ENCODE measurements at regions not wholly inside any gene's neighbourhood (a gene's known extent, or its start where the extent isn't known, plus 50 kb on each side); places are given as distances from the start of the nearest gene placed in this dataset.

DNA sequence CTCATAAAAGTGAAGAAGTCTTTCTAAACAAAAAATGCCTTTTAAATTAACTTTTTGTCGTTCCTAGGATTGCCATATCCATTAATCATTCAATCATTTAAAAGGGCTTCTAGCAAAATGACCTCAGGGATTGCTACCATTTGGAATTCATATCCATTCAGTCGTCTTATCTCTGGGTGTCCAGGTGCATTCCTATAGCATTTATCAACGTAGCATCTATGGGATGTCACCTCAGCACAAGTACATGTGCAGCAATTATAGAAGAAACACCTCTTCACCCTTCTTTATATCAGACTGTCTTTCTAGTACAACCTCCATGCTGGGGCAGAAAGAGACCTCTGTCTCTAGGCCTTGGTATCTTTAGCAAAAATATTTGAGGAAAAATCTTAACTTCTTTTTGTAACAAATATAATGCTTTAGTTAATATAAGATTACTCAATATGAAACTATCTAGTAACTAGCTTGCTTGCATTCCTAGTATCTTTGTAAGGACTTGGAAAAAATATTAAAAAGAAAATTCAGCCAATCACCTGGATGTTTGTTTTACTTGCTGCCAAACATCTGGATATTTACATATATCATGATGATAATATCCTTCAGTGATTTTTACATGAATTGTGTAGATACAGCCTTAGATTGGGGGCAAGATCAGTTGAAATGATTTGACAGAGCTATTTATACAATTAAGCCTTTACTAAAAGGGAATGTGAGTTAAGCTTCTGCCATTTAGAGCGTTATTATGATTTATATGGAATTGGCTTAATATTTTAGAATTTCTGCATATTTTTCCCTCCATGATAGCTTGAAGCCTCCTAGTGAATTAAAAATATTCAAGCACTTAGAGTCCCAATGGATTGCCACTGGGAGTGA is 356.8 kb downstream of the HDGFL1 start:
- H3K27ac Mint-ChIP-seq = no peak overlapping the region
- peaks cover 4% of the 10 kb centered on the region for H3K4me1 Mint-ChIP-seq
- ChIA-PET CTCF (no interaction called here), POLR2A (no interaction called here)
- no peaks in the 10 kb centered on the region for H3K9me3 Mint-ChIP-seq (ENCODE audit: low read depth)
- H3K36me3 Mint-ChIP-seq (ENCODE audit: low read depth) = no peaks in the 10 kb centered on the region
- H3K27me3 Mint-ChIP-seq = no peaks in the 10 kb centered on the region
- ATAC-seq (no peak), DNase-seq (no peak)
- intact Hi-C loops (cut with DNase I, micrococcal nuclease) = no loop called here
- no peak overlapping the region for H3K4me3 Mint-ChIP-seq

DNA sequence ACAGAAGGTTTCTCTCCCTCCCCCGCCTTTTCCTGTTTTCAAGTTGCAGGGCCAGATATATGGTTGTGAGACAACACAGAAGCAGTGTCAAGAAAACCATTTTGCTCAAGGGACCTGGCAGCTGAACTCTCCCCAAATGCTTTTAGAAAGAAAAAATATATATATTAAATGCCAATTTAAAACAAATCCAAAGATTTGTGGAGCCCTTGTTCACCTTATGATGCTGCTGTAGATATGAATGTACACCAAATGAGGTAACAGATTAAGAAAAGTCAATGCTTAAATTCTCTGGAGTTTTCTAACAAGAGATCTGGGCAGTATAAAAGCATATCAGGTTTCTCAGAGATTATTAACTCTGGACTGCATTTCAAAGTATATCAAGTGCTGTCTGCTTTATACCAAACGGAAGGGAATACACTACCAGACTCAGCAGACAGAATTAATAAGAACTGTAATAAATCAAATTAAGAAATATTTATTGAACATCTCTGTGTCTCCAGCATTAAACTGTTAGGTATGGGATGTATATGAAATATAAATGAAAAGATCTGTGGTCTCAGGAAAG is 357.5 kb downstream of the HDGFL1 start:
- peaks cover 4% of the 10 kb centered on the region for H3K4me1 Mint-ChIP-seq
- intact Hi-C loops (cut with DNase I, micrococcal nuclease) = no loop called here
- no peak overlapping the region for H3K27ac Mint-ChIP-seq
- H3K4me3 Mint-ChIP-seq = no peak overlapping the region
- ChIA-PET POLR2A (no interaction called here), CTCF (no interaction called here)
- DNase-seq = no peak
- no peak for ATAC-seq
- no peaks in the 10 kb centered on the region for H3K36me3 Mint-ChIP-seq (ENCODE audit: low read depth)
- no peaks in the 10 kb centered on the region for H3K9me3 Mint-ChIP-seq (ENCODE audit: low read depth)
- no peaks in the 10 kb centered on the region for H3K27me3 Mint-ChIP-seq

DNA sequence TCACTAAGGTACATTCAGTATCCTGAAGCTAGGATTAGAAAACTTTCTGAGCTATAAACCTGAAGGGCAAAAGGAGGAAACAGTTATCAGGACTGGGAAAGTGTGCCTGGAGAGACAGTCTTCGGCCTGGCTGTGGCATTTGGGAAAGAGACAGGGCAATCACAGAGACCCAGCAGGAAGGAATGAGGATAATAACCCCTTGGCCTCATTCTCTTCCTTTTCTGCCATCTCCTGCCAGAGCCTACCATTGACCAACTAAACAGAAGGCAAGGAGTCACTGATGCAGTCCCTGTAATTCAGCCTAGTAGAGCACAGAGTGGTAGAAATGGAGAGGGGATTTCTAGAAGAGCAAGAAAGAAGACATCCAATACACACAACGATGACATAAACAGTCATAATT is 359.4 kb downstream of the HDGFL1 start:
- ChIA-PET POLR2A (no interaction called here), CTCF (no interaction called here)
- peaks cover 4% of the 10 kb centered on the region for H3K4me1 Mint-ChIP-seq
- ATAC-seq = no peak
- H3K27me3 Mint-ChIP-seq = no peaks in the 10 kb centered on the region
- H3K4me3 Mint-ChIP-seq = no peak overlapping the region
- no peak for DNase-seq
- no peak overlapping the region for H3K27ac Mint-ChIP-seq
- H3K9me3 Mint-ChIP-seq (ENCODE audit: low read depth) = no peaks in the 10 kb centered on the region
- H3K36me3 Mint-ChIP-seq (ENCODE audit: low read depth) = no peaks in the 10 kb centered on the region
- intact Hi-C loops (cut with DNase I, micrococcal nuclease) = no loop called here

DNA sequence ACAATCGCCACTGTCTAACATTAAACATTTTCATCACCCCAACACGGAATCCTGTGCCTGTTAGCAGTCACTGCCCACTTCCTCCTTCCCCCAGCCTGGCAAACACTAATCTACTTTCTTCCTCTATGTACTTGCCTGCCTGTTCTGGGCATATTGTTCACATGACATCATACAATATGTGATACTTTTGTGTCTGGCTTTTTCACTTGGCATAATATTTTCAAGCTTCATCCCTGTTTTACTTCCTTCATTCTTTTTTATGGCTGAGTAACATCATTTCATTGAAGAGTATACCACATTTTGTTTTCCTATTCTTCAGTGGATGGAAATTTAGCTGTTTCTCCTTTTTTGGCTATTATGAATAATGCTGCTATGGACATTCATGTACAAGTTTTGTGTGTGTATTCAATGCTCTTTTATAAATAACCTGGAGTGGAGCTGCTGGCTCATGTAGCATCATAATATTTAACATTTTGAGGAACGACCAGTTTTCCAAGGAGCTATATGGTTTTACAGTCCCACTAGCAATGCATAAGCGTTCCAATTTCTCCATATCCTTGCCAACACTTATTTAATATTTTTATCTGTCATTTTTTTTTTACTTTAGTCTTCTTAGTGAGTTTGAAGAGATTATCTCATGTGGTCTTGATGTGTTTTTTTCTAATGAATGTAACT is 360.1 kb downstream of the HDGFL1 start:
- H3K4me1 Mint-ChIP-seq = peaks cover 4% of the 10 kb centered on the region
- H3K4me3 Mint-ChIP-seq = no peak overlapping the region
- no peaks in the 10 kb centered on the region for H3K36me3 Mint-ChIP-seq (ENCODE audit: low read depth)
- ATAC-seq = no peak
- CTCF ChIA-PET = interaction anchor here (0.6 kb wide), 1 partner anchor 819 kb away, joined by 3 read pairs; no protein-coding TSS in a partner anchor
- H3K27ac Mint-ChIP-seq = no peak overlapping the region
- intact Hi-C loops (cut with DNase I, micrococcal nuclease) = no loop called here
- H3K9me3 Mint-ChIP-seq (ENCODE audit: low read depth) = no peaks in the 10 kb centered on the region
- no peak for DNase-seq
- no peaks in the 10 kb centered on the region for H3K27me3 Mint-ChIP-seq
- POLR2A ChIA-PET = no interaction called here

DNA sequence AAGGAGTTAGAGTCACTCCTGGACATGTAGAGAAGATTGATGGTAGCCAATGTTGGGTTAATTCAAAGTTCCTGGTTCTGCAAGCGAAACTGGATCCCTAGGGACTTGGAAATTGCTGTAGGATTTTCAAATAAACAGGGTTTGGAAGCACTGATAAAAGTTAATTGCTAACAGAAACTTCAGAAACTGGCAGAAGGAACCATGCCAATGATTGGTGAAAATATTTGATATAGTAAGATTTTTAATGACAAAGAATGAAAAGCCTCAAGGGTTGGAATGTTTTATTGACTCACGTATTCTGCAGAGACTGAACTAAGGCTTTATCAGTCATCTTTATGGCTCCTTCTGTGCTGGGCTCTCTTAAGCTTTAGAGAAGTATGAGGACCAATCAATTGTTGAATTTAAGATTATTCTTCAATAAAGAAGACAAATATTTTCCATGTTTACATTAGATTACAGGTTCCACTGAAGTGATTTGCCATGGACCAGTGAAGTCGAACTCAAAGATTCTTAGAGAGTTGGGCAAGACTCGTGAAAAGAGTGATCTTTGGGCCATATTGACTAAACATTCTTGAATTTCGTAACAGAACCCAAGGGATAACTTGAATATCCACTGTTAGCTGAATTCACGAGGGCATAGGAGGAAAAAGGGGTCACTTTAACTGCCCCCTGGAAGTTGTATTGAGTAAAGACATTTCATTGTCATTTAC is 371.4 kb downstream of the HDGFL1 start:
- ATAC-seq (no peak), DNase-seq (no peak)
- Mint-ChIP-seq H3K4me1 (no peaks in the 10 kb centered on the region), H3K9me3 (ENCODE audit: low read depth) (no peaks in the 10 kb centered on the region), H3K36me3 (ENCODE audit: low read depth) (no peaks in the 10 kb centered on the region), H3K4me3 (no peak overlapping the region), H3K27ac (no peak overlapping the region), H3K27me3 (no peaks in the 10 kb centered on the region)
- intact Hi-C loops (cut with DNase I, micrococcal nuclease) = no loop called here
- ChIA-PET CTCF (no interaction called here), POLR2A (no interaction called here)

DNA sequence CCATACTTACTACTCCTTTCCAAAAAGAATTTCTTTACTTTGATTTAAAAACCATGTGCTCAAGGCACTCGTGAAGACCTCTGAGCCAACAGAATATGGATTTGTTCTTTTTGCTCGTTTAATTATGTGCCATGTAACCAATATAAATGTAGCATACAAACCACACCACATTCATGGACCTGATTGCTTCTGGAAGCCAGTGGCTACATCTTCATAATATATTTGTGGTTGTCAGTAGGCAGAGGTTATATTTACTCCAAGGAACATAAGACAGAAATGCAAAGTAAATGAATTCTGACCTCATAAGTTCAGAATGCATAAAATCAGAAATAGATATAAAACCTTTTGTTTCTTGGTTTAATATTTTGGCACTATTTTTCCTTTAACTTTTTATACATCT is 373.0 kb downstream of the HDGFL1 start:
- DNase-seq (no peak), ATAC-seq (no peak)
- Mint-ChIP-seq H3K4me1 (no peaks in the 10 kb centered on the region), H3K36me3 (ENCODE audit: low read depth) (no peaks in the 10 kb centered on the region), H3K27me3 (no peaks in the 10 kb centered on the region), H3K9me3 (ENCODE audit: low read depth) (no peaks in the 10 kb centered on the region), H3K27ac (no peak overlapping the region), H3K4me3 (no peak overlapping the region)
- ChIA-PET POLR2A (no interaction called here), CTCF (no interaction called here)
- intact Hi-C loops (cut with DNase I, micrococcal nuclease) = no loop called here

DNA sequence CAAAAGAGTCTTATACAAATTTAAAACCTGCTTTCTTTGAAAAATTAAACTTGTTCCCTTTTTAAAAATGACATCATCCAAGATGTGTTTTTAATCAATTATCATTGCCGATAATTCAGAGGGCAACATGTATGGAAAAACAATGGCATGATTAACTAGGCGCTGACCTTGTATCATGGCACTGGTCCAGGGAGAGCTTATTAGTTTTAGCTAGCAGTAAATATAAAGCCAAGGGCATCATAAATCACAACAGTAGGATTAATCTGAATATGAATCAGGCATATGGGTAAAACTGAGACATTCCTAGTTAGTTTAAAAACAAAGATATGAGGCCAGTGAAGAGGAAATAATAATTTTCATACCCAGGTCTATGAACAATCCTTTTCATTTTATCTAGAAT is 374.0 kb downstream of the HDGFL1 start:
- H3K36me3 Mint-ChIP-seq (ENCODE audit: low read depth) = no peaks in the 10 kb centered on the region
- ATAC-seq = no peak
- H3K4me3 Mint-ChIP-seq = no peak overlapping the region
- H3K27ac Mint-ChIP-seq = no peak overlapping the region
- ChIA-PET CTCF (no interaction called here), POLR2A (no interaction called here)
- no peaks in the 10 kb centered on the region for H3K9me3 Mint-ChIP-seq (ENCODE audit: low read depth)
- intact Hi-C loops (cut with DNase I, micrococcal nuclease) = no loop called here
- no peaks in the 10 kb centered on the region for H3K4me1 Mint-ChIP-seq
- no peak for DNase-seq
- no peaks in the 10 kb centered on the region for H3K27me3 Mint-ChIP-seq

DNA sequence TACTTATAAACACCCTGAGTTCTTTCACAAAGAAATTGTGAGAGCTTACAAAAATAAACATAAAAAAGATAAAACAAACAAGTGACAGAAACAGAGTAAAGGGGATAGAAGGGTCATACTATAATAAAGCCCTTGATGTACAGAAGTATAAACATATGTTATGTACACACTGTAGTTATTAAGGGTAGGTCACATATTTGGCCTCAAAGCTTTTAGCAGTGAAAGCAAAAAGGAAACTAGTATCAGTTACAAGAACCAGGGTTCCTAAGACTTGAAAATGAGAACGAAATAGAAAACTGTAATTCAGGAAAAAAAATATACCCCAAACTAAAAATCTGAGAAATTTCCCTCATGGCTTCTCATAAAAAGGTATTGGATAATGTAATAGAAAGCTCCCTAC is 380.6 kb downstream of the HDGFL1 start:
- peaks cover 6% of the 10 kb centered on the region for H3K4me1 Mint-ChIP-seq
- ATAC-seq = no peak
- intact Hi-C loops (cut with DNase I, micrococcal nuclease) = no loop called here
- no peaks in the 10 kb centered on the region for H3K36me3 Mint-ChIP-seq (ENCODE audit: low read depth)
- H3K9me3 Mint-ChIP-seq (ENCODE audit: low read depth) = no peaks in the 10 kb centered on the region
- ChIA-PET POLR2A (no interaction called here), CTCF (interaction anchor here (0.7 to 1.1 kb wide), 3 partner anchors 9 to 65 kb away, joined by 3 to 4 read pairs (median 4); no protein-coding TSS in a partner anchor)
- H3K4me3 Mint-ChIP-seq = no peak overlapping the region
- H3K27me3 Mint-ChIP-seq = no peaks in the 10 kb centered on the region
- H3K27ac Mint-ChIP-seq = no peak overlapping the region
- no peak for DNase-seq

DNA sequence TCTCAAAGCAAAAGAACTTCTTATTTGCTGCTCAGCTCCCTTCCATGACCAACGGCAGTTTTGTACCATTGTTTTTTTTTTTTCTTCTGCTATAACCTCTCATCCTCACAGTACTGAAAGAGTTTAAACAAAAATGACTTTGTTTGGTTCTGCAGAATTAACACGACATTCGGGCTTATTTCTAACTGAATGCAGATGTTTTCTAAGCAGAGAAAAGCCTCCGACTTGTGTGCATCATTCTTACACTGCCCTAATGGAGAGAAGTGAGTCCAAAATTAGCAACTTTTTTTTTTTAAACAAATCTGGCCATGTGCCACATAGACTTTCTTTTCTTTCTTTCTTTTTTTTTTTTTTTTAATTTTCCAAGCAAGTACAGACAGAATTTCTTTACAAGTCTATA is 382.7 kb downstream of the HDGFL1 start:
- H3K9me3 Mint-ChIP-seq (ENCODE audit: low read depth) = no peaks in the 10 kb centered on the region
- ChIA-PET POLR2A (no interaction called here), CTCF (no interaction called here)
- H3K4me3 Mint-ChIP-seq = no peak overlapping the region
- peaks cover 11% of the 10 kb centered on the region for H3K4me1 Mint-ChIP-seq
- DNase-seq = no peak
- no peaks in the 10 kb centered on the region for H3K27me3 Mint-ChIP-seq
- intact Hi-C loops (cut with DNase I, micrococcal nuclease) = no loop called here
- no peaks in the 10 kb centered on the region for H3K36me3 Mint-ChIP-seq (ENCODE audit: low read depth)
- no peak for ATAC-seq
- H3K27ac Mint-ChIP-seq = no peak overlapping the region

DNA sequence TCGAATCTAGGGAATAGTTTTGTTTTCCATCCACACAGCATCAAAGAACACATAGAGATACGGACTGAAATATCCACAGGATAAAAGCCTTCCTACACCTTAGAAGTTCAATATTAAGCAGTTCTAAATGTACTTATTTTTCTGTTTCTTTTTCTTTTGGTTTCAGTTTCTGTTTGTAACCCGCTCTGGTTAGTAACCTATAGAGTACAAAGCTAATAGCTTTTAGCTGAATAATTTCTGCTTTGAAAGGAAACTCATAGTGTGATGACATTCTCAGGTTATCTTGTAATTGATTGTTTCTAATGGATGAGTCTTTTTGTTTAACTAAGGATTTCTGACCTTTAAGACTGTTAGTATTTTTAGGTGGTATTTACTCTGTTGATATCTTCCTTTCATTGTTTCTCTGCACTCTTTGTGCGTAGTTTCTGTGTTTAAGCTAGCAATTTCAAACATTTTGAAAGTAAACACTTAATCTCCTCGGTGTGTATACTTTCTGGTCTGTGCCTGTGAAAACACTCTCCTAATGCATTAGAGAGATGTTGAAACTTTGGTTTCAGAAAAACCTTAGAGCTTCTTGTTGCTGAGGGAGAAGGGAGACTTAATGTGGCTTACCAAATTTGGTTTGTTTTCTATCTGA is 385.5 kb downstream of the HDGFL1 start:
- H3K4me3 Mint-ChIP-seq = peak overlapping the region; percentile 49
- H3K9me3 Mint-ChIP-seq (ENCODE audit: low read depth) = peaks cover 12% of the 10 kb centered on the region
- DNase-seq (no peak), ATAC-seq (peak; percentile 47)
- H3K36me3 Mint-ChIP-seq (ENCODE audit: low read depth) = no peaks in the 10 kb centered on the region
- ChIA-PET POLR2A (no interaction called here), CTCF (no interaction called here)
- peaks cover 23% of the 10 kb centered on the region for H3K4me1 Mint-ChIP-seq
- peak overlapping the region; percentile 38 for H3K27ac Mint-ChIP-seq
- intact Hi-C loops (cut with DNase I, micrococcal nuclease) = no loop called here
- no peaks in the 10 kb centered on the region for H3K27me3 Mint-ChIP-seq

DNA sequence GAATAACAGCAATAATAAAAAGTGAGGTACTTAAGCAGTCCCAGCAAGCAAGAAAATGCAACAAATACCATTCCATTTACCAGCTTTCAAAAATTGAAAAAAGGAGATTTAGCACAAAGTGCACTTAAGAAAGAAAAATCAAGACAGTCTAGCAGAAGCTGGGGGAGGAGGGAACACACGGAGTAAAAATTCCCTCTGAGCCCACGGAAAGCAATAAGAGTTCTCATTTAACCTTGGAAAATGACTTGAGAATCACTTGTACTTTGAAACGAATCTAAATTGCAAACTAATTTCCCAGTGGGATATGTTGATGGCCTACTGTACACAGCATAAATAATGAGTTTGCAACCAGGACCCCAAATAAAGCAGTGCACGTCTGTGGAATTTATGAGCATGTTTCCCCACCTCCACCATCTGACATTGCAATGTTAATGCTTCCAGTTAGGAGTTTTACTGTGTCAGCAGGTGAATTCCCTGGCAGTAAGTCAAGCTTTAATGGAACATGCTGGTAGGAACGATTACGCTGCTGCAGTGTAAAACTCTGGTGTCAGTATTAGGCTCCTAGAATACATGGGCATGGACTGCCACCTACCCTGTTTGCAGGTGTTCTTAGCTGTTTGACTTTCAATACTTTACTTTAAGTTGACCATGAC is 386.8 kb downstream of the HDGFL1 start:
- POLR2A ChIA-PET = no interaction called here
- Mint-ChIP-seq H3K27ac (no peak overlapping the region), H3K4me3 (no peak overlapping the region), H3K36me3 (ENCODE audit: low read depth) (no peaks in the 10 kb centered on the region), H3K4me1 (peaks cover 23% of the 10 kb centered on the region), H3K9me3 (ENCODE audit: low read depth) (peaks cover 12% of the 10 kb centered on the region), H3K27me3 (no peaks in the 10 kb centered on the region)
- ATAC-seq (no peak), DNase-seq (no peak)
- intact Hi-C loops (cut with DNase I, micrococcal nuclease) = no loop called here
- CTCF ChIA-PET = no interaction called here

Data from activated CD4-positive, alpha-beta T cell treated with anti-CD3 and anti-CD28 coated beads for 36 hours (primary cell).